DMS153 treated with DMSO at 0.1 percent for 48 hours (cell line): ENCODE measurements at regions not wholly inside any gene's neighbourhood (a gene's known extent, or its start where the extent isn't known, plus 50 kb on each side); places are given as distances from the start of the nearest gene placed in this dataset.

Experiments
- DNase-seq: peaks from one replicate; lab custom pipeline; 2025; ENCODE audit not compliant: unreplicated experiment; lab: John Stamatoyannopoulos, UW

DNA sequence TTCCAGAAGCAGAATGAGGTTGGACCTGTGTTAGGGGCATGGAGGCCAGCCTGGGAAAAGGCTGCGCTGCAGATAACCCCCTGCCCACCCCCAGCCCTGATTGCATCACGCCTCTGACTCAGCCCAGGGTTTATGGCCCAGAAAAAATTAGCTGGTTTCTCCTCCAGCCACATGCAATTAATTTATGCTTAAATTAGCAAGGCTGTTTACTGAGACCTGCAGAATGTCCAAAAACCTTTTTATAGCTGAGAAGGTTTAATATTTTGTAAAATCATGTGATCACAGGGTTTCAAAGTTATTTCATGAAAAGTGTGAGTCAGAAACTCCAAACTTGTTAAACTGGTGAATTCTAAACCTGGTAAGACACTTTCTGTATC lies 123.1 kb upstream of the HDAC4 start:
- no peak for DNase-seq

DNA sequence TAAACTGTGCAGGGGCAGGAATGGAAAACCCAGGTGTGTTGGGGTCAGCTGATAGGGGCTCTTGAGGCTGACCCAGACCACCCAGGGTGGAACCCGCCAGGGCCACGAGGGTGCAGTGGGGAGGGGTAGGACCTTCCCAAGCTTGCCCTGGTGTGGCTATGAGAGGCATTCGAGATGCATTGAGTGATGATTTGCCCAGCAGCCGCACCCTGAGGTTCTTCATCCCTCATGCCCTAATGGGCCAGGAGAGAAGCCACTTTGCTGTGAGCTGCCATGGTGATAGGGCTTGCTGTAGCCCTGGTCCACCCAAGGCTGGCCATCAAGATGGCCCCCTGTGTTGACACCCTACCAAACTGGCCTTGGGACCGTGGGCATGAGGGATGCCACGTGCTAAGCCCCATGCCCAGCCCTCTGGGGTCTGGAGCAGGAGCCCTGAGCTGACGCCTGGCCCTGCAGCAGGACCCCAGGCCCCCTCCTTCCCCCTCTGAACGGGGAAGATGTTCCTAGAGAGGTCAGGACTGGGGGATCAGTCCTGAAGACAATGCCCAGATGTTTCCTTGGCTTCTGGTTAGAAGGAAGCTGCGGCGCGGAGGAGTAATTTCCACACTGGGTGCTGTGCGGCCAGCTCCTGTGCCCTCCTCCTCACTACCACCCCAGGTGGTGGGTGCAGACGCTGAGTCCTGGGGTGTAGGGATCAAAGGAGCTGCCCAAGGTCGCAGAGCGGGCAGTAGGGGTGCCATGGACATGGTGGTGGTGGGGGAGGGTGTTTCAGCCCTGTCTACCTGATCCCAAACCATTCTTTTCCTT lies 122.5 kb upstream of the HDAC4 start:
- no peak for DNase-seq

DNA sequence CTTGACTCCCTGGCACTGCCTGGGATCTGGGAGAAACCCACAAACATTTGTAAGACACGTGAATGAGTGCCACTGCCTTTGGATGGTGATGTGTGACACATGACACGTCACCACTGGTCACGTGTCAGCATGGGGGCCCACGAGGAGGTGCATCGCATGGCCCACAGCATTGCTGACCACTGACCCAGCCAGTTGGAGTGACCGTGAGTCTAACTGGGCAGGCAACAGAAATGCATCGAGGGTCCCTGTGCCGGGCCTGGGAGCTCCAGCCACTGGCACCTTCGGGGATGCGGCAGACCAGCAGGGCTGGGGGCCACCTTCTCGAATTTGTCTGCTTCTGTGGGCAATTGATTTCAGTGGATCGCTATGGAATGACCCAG lies 121.9 kb upstream of the HDAC4 start:
- no peak for DNase-seq

DNA sequence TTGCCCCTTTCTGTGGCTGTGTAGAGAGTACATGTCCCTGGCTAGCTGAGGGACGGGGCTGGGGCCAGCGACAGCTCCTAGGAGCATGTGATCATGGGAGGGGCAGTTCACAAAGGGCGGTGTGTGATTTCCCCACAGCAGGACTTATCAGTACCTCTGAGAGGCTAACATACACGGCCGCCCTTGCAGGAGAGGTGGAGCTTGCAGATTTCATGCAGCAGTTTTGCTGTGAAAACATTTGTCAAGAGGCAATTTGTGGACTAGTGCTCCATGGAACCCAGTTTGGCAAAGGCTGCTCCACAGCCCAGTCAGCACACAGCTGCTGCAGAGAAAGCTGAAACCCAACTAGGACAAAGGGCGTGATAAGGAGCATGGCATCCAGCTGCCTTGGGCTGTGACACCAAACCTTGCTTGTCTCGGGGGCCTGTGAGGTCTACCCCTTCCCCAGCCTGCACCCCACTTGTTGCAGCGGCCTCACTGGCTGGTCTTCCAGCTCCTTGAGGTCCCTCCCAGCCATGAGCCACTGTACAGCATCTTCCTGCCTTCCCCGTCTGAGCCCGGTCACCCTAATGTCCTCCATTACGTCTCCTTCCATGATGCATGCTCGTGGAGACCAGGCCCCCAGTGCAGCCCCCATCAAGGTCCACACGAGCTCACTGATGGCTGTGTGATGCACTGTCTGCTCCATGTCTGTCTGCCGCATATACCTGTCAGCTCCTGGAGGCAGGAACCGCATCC lies 121.4 kb upstream of the HDAC4 start:
- DNase-seq, result no peak

DNA sequence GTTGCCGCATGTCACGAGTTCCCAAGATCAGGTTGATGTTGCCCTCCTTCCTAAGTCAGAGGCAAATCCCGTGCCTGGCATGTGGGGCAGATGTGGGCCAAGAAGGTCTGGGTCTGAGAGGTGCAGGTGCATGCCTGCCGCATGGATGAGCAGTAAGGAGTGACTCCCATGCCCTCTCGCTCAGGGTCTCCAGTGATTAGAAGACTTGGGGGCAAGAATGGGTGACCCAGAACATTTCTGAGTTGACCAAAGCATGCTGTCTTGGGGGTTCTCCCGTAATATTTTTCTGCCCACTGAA lies 120.6 kb upstream of the HDAC4 start:
- DNase-seq, result no peak

DNA sequence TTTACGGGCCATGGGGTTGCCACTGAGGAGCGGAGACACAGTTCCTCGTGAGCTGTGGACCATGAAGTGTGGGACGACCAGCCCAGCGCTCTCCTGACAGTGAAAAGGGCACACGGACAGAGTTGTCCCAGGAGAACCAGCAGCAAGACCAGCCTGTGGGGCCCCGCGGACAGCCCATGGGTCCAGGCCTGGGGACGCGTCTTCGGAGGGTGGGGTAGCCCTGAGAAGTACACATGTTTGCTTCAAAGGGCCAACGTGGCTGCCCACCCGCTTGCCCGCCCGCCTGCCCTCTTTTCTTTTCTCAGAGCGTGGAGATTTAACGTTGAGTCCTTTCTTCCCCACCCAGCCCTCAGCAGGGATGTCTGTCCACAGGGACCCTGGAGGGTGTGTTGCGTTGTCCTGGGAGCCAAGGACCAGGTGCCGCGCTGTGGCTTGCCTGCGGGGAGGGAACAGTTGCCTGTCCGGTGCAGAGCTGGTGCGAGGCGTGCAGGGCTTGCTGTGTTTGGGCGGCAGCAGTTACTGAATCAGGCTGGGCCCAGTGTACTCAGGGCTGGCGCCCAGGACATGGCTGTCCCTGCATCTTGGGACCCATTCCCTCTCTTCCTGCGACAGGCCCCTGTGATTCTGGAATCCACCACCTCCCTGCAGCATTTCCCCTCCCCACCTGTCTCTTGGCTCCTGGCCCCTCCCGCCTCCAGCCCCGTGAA lies 120.1 kb upstream of the HDAC4 start:
- DNase-seq, result no peak

DNA sequence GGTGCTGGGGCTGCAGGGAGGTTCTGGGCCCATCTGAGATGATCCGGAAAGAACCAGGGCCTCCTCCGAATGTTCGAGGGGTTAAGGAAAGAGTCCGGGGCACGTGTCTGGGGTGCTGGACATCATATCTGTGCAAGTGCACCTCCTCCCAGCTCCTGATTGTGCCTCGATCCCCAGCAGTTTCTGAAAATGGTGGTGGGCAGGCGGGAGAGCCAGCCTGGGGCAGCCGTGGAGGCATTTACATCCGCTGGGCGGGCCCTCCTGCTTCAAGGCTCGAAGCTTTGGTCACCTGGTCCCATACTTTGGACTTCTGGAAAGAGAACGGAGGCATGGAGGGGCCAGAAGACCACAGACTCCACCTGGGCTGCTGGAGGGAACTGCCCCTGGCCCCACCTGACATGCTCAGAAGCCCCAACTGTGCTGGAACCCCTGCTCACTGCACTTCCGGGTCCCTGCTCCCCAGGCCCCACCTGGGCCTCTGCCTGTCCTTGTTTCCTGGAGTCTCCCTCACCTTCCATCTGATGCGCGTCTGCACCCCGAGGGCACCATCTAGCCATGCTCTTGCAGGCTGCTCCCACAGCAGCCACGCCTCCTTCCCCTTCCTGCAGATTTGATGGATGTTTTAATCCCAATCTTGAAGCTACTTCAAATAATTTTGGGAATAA lies 119.2 kb upstream of the HDAC4 start:
- no peak for DNase-seq

DNA sequence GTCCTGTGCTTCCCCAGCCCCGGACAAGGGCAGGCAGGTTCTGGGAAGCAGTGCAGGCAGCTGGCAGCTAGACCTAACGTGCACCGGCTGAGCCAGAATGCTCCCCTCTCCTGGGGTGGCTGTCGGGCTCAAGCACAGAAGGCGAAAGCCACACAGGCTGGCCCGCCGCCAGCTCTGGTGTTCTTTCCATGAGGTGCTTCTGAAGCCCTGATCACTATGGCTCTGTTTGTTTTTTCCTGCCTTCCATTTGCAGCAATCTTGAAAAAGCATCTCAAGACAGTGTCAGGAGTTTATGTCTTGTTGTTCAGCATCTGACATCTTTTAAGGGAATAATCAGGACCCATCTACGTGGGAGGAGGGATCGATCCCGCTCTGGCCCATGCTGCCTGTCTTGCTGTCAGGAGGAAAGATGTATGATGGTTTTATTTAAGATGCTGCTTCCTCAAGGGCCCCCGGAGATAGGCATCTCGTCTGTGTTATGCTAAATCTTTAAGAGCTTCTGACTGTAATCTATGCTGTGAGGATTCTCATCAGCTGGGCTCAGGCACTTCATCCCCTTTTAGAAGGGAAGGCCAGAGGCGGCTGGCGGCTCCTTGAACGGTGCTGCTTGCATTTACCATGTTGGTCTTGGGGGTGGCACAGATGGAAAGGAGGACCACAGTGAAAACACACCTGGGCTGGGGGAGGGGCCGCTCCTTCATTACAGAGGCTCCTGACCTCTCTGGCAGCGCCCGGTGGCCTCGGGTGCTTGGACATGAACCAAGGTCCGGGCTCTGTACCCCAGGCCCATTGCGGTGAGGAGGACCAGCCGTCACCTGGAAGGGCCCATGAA lies 118.5 kb upstream of the HDAC4 start:
- no peak for DNase-seq

DNA sequence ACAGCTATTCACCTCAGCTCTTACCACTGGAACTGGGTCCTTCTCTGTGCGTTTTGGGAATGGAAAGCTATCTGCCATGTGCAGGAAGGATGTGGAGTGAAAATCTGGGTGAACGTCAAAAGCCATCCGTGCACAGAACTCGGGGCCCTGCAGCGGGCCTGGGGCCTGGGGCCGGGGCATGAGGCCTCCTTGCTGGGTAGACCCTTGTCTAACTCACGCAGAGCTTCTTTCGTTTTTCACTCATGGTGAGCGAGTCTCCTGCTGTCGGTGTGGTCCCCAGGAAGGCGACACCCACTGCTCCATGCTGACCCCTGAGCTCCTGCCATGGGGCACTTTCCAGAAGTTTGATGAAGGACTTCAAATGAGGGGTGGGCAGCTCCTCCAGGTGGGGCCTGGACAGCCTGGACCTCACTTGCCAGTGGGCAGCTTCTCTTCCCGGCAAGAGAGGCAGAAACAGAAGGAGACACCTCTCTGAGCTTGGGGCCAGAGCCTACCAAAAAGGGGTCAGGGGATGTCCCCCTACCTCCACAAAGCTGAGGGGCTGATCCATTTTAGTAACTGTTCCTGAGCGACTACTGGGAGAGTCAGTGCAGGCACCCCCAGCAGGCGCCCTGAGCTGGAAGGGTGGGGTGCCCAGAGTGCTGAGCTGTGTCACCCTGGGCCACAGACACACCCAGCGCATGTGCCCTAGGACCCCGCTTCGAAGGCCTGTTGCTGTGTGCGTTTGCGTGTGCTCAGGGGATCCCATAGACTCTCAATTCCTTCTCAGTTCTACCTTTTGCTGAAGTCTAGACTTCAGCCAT lies 117.7 kb upstream of the HDAC4 start:
- no peak for DNase-seq

DNA sequence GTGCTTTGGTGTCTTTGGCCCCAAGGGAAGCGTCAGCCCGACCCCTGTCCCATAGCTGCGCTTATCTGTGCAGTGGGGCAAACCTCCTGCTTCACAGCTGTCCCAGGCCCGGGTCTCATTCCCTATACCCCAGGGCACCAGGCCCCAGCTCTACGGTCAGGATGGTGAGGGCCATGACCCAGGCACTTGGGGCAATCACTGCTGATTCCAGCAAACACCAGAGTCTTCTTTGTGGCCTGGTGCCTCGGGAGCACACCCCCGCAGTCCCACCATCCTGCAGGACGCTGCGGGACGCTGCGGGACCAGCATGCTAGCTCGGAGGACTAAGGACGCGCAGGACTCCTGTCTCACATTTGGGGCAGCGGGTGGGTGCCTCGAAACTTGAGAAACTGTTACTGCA lies 116.9 kb upstream of the HDAC4 start:
- no peak for DNase-seq

DNA sequence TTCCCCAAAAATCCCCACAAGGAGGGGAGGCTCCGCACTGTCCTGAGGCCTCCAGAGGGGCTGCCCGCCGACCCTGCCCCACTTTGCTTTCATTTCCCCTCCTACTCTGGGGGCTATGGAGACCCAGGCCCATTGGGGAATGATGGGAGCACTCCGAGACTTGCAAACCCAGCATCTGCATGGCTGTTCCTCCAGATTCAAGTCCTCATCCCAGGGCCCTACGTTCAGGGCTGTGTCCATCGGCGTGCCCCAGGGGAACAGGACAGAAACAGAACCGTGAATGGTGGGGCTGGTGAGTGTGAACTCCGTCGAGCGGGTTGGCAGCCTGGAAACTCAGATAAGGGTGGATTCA lies 116.1 kb upstream of the HDAC4 start:
- DNase-seq, result no peak

DNA sequence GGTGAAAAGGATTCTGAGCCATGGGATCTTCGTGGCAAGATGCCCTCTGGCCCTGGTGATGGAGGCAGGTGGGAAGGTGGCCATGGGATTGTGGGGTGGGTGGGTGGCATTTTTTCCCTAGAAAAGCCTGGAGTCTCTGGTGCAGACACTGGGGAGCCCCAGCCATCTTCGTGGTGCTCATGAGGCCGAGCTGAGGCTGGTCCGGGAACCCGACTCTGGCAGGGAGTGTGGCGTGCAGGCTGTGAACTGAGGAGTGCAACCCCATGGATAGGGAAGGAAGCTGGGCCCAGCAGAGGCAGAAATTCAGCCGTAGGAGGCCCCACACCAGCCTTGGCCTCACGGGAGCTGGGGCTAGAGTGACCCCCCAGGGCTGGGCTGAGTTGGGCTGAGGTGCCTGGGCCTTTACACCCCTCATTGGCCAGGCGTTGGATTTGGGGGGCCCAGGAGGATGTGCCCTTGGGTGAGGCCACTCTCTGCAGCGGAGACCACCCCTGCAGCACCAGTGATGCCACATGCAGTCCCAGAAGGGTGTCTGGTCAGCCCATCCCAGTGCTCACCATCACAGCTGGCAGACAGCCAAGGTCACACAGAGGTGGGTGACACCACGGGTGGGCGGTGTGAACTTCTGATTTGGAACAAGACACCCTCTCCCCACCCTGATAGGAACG lies 115.6 kb upstream of the HDAC4 start:
- no peak for DNase-seq

DNA sequence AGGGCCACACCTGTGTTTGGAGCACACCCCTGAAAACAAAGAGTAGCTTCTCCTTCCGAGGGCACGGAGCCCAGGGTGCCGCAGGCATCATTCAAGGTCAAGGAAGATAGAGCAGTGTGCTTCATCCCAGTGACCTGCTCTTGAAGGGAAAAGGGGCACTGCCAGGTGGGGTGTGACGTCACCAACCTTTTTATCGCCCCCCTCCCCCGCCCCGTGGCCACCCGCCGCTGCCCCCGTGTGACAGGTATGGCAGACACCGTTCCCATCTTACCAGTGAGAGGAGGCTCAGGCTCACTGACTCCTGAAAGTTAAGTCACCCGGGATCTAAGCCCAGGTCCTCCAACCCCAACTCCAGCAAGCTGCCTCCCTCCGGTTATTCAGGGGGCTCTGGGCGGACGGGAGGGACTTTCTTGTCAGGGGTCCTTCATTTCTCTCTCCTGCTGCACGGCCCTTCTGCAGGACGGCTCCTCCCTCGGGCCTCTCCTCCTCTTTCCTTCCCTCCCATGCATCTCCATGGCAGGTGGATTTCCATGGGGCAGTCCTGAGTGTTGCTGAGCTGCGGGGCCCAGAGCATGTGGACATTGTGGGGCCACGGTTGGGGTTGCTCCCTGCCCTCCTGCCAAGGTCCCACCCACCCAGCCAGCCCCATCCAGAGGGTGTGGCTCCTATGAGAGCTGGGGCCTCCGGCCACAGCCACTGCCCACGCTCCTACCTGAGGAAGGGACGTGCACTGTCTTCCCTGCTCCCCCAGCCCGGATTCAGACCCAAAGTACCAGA lies 114.1 kb upstream of the HDAC4 start:
- DNase-seq, result no peak

DNA sequence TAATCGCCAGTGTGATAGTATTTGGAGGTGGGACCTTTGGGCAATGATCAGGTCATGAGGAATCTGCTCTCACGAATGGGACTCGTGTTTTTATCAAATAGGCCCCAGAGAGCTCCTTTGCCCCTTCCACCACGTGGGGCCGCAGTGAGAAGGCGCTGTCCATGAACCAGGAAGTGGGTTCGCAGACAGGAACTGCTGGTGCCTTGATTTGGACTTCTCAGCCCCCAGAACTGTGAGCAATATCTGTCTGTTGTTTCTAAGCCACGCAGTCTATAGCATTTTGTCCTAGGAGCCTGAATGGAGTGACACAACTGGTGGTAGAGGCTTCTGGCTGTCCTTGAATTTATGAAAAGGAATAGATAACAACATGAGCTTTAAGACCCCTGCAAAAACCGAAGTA lies 111.2 kb upstream of the HDAC4 start:
- no peak for DNase-seq

DNA sequence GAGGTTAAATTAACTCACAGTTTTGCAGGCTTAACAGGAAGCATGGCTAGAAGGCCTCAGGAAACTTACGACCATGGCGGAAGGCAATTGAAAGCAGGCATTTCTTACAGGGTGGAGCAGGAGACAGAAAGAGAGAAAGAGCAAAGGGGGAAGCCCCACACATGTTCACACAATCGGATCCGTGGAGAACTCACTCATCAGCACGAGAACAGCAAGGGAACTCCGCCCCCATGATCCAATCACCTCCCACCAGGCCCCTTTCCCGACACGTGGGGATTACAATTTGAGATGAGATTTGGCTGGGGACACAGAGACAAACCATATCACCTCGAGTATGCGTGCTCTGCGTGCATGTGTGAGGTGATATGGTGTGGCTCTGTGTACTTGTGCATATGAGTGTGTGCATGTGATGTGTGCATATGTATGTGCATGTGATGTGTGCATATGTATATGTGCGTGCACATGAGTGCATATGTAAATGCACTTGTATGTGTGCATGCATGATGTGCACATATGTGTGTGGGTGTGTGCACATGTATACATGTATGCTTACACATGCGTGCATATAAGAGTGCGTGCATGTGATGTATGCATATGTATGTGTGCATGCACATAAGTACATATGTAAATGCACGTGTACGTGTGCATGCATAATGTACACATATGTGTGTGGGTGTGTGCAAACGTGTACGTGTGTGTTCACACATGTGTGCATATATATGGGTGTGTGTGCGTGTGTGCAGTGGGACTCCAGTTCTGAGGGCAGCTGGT lies 108.7 kb upstream of the HDAC4 start:
- no peak for DNase-seq

DNA sequence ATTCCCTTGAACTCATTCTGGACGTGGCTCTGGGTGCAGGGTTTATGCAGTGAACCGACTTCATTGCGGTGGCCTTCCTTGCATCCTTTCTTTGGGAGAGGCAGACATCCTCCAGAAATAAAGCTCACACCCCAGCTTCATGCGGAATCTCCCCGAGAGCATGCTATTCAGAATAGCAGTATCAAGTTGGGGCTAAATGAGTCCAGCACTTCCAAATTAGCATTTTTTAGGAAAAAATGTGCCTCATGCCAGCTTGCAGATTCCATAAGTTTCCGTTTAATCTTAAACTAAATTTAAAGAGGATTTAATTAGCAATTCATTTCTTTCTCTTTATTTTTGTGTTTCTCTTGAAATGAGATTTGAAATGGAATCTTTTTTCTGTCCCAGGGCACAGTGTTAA lies 107.4 kb upstream of the HDAC4 start:
- no peak for DNase-seq

DNA sequence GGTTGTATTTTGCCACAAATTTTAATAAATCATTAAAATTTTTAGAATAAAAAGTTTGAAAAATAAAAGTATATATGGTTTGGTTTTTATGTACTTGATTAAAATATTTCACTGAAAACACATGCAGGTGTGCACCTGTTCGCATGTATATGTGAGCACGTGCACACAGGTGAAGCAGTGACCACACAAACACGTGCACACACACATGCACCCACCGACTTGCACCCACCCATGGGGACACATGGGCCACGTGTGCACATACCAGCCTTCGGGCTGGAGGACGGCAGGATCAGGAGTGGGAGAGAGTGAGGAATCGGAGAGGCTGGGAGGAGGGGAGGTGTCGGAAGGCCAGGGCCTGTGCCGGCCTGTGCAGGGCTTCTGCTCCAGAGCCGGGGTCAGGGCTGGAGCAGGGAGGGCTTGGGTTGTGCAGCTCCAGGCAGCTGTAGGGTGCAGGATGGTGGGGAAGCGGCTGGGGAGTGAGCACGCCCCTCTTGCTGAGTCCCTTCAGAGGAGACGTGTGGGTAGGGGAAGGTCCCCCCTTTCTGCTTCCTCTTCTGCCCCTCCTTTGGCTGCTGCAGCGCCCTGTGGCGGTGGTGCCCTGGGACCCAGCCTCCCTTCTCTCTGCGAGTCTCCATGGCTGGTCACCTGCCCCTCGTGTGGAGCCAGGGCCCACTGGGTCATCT lies 106.9 kb upstream of the HDAC4 start:
- no peak for DNase-seq

DNA sequence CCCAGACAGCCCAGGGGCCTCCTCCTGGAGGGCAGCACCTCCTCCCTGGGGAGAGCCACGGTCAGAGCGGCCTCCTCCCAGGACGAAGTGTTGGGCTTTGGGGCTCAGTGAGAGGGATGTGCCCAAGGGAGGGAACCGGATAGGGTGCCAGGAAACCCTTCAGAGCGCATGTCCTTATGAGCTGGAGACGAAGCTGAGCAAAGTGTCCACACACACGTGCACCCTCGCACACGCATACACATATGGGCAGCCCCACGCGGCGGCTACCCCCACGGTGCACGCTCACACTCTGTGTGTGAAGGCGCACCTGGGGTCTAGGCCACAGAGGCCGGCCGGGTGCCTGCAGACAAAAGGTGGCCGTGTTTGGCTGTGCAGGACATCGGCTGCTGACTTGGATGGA lies 106.1 kb upstream of the HDAC4 start:
- no peak for DNase-seq
